ENCODE measurements at regions not wholly inside any gene's neighbourhood (a gene's known extent, or its start where the extent isn't known, plus 50 kb on each side); places are given as distances from the start of the nearest gene placed in this dataset.
A peak's percentile ranks its signal among the peaks of the same experiment; 100 is the strongest.
"Not testable (repeated sequence)": the region's sequence is repeated elsewhere in the genome, so short reads cannot be mapped to it uniquely, and the experiment has no call there.

DNA sequence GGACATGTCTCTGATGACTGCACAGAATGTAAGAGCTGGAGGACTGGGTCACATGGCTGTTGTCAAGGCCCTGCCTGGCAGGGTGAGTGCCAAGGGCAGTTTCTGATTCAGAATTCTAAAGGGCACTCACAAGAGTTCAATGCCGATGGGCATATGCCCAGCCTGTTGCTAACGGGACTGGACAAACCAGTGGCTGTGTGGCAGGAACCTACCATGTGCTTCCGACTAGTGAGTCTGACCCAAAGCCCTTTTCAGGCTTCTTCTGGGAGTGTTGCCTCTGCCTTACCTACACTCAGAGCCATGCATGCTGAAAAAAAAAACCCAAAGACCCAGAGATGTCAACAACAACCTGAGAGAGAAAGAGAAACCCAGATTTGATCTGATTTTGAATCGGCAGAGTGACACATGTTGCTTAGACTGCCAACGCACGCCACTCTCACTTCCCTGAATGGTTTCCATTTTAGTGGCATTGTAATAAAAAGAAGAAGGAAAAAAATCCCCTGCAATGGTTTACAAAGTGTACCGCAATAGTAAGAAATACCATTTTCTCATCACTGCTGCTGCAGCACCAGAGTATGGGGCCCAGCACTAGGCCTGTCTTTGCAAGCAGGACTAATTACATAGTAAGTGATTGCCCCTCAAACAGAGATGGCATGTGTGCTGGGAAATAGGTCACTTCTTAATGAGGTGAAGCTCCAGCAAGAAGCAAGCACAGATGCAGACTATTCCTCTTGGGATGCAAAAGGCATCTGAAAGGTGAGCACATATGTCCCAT lies 194.3 kb downstream of the PALM2AKAP2 start:
- peak in 2 of 3 donors; percentile 54 to 64 for DNase-seq (ENCODE audit: low read depth in 2 of 3, low spot score in 1 of 3)

GRCh38 chr9:109974918-109975276 lies 194.9 kb downstream of the PALM2AKAP2 start:
- no peak for DNase-seq (ENCODE audit: low read depth in 2 of 3, low spot score in 1 of 3)

DNA sequence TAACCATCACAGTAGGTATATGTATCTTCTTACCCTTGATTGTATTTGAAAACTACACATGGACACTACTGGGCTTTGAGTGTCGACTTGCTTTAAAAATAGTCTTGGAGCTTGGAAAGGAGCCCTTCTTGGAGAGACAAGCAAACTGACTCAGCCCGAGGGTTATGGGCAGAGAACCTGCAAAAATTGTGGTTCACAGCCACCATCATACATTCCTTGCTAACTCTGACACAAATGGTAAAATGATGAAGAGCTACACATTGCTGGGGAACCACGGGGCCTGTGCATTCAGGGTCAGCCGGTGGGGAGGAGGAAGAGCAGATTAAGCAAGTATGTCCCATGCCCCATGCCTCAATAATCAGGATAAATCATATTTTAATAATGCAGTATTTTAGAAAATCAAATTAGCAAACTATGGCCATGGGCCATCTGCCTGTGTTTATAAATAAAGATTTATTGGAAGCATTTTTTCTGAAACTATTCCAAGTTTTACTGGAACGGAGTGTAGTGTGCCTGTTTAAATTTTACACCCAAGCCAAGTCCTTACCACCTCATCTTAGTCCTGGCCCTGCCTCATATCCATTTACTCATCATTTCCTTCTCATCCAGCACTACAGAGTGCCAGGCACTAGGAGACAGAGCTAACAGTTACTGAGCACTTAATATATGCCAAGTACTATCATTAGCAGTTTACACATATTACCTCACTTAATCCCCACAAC lies 195.7 kb downstream of the PALM2AKAP2 start:
- no peak for DNase-seq (ENCODE audit: low read depth in 2 of 3, low spot score in 1 of 3)

DNA sequence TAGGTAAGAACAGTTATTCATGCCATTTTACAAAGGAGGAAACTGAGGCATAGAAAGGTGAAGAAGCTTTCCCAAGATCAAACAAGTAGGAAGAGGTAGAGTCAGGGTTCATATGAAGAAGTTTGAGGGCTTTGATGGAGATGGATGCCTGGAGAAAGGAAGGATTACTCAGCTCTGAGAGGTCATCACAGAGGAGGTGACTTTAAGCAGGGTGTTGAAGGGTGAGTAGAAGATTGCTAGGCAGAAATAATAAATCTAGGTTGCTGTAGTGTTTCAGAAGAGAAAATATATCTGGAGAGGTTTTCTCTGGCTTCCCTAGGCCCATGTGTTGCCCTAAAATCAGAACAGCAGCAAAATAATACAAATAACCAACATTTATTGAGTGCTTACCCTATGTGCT lies 196.3 kb downstream of the PALM2AKAP2 start:
- no peak for DNase-seq (ENCODE audit: low read depth in 2 of 3, low spot score in 1 of 3)

- DNase-seq (ENCODE audit: low read depth in 2 of 3, low spot score in 1 of 3): peak in 1 of 3 donors; percentile 25
These were observed 197.5 kb downstream of the PALM2AKAP2 start for GRCh38 chr9:109977521-109977920.

DNA sequence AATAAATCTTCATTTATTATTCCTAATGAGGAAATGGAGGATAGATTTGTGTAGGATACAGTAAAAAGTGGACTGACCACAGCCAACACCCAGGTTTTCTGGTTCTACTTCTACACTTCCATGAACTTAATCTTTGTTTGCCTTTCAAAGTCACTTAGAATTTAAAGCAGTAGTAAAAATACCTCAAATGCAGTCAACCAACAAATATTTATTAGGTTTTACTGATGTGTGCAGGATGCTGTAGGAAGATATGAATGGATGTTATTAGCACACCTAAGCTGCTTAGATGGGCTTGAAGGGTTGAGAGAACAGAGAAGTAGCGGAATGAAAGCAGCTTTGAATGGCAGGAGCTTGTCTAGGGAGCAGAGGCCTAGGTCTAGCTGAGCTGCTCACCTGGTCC lies 201.1 kb downstream of the PALM2AKAP2 start:
- DNase-seq (ENCODE audit: low read depth in 2 of 3, low spot score in 1 of 3): no peak

- no peak for DNase-seq (ENCODE audit: low read depth in 2 of 3, low spot score in 1 of 3)
These were observed 206.6 kb downstream of the PALM2AKAP2 start for GRCh38 chr9:109986521-109986991.

GRCh38 chr9:109989296-109989695 lies 209.3 kb downstream of the PALM2AKAP2 start:
- DNase-seq (ENCODE audit: low read depth in 2 of 3, low spot score in 1 of 3): no peak

GRCh38 chr9:109990541-109990940 lies 210.5 kb downstream of the PALM2AKAP2 start:
- no peak for DNase-seq (ENCODE audit: low read depth in 2 of 3, low spot score in 1 of 3)

- DNase-seq (ENCODE audit: low read depth in 2 of 3, low spot score in 1 of 3): no peak
These were observed 212.3 kb downstream of the PALM2AKAP2 start for GRCh38 chr9:109992293-109992692.

DNA sequence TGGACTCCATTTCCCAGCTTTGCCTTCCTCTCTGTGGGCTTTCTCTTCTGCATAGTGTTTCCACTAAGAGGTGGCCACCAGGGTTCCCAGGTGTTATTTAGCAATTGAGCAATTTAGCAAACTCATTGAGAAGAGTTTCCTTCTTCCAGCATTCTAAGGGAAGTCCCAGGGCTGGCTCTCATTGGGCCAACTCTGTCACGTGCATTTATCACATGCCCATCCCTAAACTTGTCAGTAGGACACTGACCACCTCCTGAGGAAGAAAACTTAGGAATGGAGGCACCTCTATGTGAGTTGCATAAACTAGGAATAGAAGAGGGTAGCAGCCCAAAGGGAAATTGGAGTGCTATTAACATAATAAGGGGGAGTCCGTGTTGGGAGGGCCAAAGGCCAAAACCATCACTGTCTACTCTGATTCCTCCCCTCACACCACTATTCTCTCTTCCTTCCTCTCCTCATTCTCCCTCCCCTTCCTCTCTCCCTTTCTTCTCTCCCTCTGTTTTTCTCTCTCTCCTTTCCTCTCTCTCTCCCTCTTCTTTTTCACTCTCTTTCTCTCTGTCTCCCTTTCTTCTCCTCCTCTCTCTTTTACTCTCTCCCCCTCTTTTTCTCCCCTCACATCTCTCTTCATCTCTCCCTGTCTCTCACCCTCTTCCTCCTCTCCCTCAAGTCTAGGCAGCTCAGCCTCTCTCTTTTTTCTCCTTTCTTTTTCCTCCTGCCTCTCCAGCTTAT lies 213.4 kb downstream of the PALM2AKAP2 start:
- no peak for DNase-seq (ENCODE audit: low read depth in 2 of 3, low spot score in 1 of 3)

DNA sequence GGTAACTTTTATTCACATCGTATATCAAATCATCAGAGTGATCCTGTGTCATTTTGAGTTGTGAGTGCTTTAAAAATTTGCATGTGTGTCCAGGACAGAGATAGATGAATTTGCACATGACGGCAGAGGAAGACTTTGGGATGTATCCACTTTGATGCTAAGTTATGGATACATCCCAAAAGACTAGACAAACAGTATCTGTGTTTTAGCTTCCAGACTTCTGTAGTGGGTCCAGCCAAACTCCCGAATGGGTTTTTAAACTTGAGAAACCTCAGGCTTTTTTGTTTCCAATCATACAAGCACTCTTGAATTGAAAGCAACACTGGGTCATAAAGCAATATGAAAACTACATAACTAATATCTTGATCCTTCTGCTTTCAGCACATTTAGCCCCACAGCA lies 213.8 kb downstream of the C9orf152 start:
- no peak for DNase-seq (ENCODE audit: low read depth in 2 of 3, low spot score in 1 of 3)

- no peak for DNase-seq (ENCODE audit: low read depth in 2 of 3, low spot score in 1 of 3)
These were observed 210.9 kb downstream of the C9orf152 start for GRCh38 chr9:109996936-109997580.

DNA sequence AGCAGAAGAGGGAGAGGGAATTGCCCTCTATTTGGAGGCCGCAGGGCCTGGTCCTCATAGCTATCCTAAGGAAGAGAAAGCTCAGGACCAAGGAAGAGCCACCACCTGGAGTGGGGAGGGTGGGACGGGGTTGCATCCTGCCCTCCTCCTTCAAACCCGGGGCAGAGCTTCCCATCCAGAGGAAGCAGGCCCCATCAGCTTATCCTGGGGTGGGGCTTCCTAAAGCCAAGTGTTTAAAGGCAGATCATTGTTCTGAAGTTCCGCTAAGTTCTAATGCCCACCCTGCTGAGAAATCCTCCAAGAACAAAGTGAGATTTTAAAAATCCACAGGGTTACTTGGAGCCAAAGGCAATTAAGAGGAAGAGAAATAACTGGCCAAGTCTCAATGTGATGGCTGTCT lies 210.3 kb downstream of the C9orf152 start:
- DNase-seq (ENCODE audit: low read depth in 2 of 3, low spot score in 1 of 3): no peak

GRCh38 chr9:110005521-110005920 lies 202.4 kb downstream of the C9orf152 start:
- DNase-seq (ENCODE audit: low read depth in 2 of 3, low spot score in 1 of 3): not testable (repeated sequence)

DNA sequence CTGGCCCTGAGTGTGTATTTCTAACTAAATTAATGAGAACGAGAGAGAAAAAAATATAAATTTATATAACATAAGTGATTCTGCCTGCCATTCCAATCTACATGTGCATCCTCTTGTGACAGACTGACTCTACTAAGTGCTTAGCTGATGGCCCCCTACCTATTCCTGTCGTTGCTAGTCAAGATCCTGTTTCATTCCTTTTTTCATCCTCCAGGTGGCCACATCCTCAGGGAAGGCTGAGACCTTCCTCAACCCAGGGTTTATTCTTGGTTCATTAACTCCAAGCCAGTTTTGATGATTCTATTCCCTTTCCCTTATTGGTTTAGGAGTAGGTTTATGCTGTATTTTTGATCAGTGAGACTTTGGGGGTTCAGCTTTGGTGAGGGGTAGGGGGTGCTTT lies 201.3 kb downstream of the C9orf152 start:
- no peak for DNase-seq (ENCODE audit: low read depth in 2 of 3, low spot score in 1 of 3)

GRCh38 chr9:110007477-110008270 lies 200.3 kb downstream of the C9orf152 start:
- no peak for DNase-seq (ENCODE audit: low read depth in 2 of 3, low spot score in 1 of 3)

DNA sequence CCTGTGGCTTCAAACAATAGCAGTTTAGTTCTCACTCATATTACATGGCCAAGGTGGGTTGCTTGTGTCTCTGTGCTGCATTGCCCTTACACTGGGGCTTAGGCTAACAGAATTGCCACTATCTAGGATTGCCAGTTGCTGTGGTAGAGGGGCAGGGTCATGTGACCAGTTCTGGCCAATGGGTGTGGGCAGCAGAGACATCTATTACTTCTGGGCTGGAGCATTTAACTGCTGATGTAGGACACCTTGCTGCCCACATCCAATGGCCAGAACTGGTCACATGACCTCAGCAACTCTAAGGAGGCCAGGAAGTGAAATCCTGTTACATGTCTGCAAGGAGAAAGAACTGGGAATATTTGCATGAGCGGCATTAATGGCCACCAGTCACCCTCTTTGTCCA lies 199.3 kb downstream of the C9orf152 start:
- DNase-seq (ENCODE audit: low read depth in 2 of 3, low spot score in 1 of 3): no peak

- no peak for DNase-seq (ENCODE audit: low read depth in 2 of 3, low spot score in 1 of 3)
These were observed 196.2 kb downstream of the C9orf152 start for GRCh38 chr9:110011628-110012320.

GRCh38 chr9:110013064-110013463 lies 194.9 kb downstream of the C9orf152 start:
- no peak for DNase-seq (ENCODE audit: low read depth in 2 of 3, low spot score in 1 of 3)
